ENCODE measurements at regions not wholly inside any gene's neighbourhood (a gene's known extent, or its start where the extent isn't known, plus 50 kb on each side); places are given as distances from the start of the nearest gene placed in this dataset.
"Not testable (repeated sequence)": the region's sequence is repeated elsewhere in the genome, so short reads cannot be mapped to it uniquely, and the experiment has no call there.

- CTCF ChIA-PET = no interaction called here
- POLR2A ChIA-PET = no interaction called here
Measured at GRCh38 chr10:64419461-64419860, 898.3 kb downstream of the REEP3 start.

GRCh38 chr10:64426745-64427144 lies 905.5 kb downstream of the REEP3 start:
- ChIA-PET POLR2A (no interaction called here), CTCF (no interaction called here)

DNA sequence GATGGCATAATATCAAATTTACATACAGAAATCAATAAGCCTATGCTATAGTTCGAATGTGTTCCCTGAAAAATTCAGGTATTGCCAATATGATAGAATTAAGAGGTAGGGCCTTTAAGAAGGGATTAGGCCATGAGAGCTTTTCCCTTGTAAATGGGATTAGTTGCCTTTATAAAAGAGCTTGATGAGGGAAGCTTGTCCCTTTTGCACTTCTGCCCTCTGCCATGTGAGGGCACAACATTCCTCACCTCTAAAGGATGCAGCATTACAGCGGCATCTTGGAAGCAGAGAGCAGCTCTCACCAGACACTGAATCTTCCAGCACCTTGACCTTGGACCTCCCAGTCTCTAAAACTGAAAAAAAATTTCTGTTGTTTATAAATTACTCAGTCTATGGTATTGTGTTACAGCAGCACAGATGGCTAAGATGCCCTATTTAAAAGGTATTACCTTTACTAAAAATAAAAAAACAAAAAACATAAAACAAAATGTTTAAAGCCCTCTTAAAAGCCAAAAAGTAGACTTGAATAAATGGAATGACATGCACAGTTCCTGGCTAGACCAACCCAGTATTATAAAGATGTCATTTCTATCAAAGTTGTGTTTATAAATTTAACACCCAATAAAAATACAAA lies 909.6 kb downstream of the REEP3 start:
- ChIA-PET CTCF (no interaction called here), POLR2A (no interaction called here)

DNA sequence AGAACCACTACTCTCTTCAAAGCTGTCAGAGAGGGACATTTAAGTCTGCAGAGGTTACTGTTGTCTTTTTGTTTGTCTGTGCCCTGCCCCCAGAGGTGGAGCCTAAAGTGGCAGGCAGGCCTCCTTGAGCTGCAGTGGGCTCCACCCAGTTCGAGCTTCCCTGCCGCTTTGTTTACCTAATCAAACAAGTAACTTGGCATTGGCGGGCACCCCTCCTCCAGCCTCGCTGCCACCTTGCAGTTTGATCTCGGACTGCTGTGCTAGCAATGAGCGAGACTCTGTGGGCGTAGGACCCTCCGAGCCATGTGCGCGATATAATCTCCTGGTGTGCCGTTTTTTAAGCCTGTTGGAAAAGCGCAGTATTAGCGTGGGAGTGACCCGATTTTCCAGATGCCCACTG lies 920.7 kb downstream of the REEP3 start:
- POLR2A ChIA-PET, CTCF ChIA-PET: not testable (repeated sequence)

DNA sequence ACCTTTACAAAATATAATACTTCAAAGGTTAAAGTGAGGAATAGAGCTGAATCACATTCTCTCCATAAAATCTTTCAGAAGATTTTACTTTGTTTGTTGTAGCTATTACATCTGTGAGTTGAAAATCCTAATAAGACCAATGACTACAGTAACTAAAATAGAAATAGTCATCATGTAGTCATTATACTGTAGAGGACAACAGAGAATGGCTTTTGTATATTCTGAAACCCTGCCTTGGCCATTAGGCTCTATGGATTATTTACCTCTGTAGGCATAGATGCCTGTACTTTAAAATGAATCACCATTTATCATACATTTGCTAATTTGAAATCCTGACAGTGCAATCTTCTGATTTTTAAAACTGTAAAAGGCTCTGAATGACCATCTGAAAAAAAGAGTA lies 923.0 kb downstream of the REEP3 start:
- ChIA-PET CTCF (no interaction called here), POLR2A (no interaction called here)

GRCh38 chr10:64444564-64444963 lies 923.4 kb downstream of the REEP3 start:
- CTCF ChIA-PET = no interaction called here

GRCh38 chr10:64449603-64450002 lies 928.4 kb downstream of the REEP3 start:
- ChIA-PET CTCF (no interaction called here), POLR2A (no interaction called here)

More at GRCh38 chr10:64444564-64444963, 923.4 kb downstream of the REEP3 start:
- POLR2A ChIA-PET = no interaction called here

DNA sequence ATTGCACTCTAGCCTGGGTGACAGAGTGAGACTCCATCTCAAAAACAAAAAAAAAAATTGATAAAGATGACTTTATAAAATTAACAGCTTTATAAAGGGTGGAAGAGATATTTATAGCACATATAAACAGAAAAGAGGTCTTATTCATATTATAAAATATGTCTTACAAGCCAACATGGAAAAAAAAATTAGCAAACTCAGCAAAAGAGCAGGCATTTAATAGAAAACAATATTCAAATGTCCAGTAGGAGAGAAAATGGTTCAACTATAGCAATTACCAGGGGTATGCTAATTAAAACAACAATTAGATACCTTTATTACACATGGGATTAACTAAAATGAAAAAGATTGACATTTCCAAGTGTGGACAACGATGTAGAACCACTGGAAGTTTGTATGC lies 929.1 kb downstream of the REEP3 start:
- ChIA-PET CTCF (no interaction called here), POLR2A (no interaction called here)

- ChIA-PET CTCF (no interaction called here), POLR2A (no interaction called here)
Measured at GRCh38 chr10:64454962-64455361, 933.8 kb downstream of the REEP3 start.

GRCh38 chr10:64458306-64458705 lies 937.1 kb downstream of the REEP3 start:
- ChIA-PET CTCF (no interaction called here), POLR2A (no interaction called here)

DNA sequence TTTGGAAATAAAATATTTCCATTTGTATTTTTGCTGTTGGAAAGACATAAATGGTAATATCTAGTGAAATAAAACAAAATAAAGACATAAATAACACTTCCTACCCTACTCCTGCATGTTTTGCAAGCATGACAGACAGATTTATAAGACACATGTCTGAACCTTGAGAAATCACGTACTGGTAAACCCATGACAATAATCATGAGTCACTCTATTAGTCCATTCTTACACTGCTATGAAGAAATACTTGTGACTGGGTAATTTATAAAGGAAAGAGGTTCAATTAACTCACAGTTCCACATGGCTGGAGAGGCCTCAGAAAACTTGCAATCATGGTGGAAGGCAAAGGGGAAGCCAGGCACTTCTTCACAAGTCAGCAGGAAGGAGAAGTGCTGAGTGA lies 942.2 kb downstream of the REEP3 start:
- ChIA-PET CTCF (no interaction called here), POLR2A (no interaction called here)

GRCh38 chr10:64465653-64466052 lies 944.5 kb downstream of the REEP3 start:
- ChIA-PET CTCF (no interaction called here), POLR2A (no interaction called here)

GRCh38 chr10:64468219-64468618 lies 947.0 kb downstream of the REEP3 start:
- CTCF ChIA-PET = no interaction called here
- POLR2A ChIA-PET = no interaction called here

DNA sequence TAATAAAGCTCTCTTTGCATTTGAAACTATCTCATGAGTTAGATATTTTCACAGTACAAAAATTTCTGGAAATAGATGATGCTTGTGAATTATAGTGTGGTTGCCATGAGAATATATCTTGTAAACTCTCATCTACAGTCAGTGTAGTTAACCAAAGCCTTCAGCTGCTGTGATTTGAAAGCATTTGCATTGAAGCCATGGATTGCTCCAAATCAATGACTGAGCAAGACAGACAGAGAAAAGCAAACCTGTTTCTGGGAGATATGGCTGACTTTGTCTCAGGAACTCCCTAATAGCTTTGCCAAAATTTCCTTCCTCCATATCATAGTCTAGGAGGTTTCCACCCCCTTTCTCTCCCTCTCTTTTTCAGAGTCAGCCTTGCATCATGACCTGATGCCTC lies 955.3 kb downstream of the REEP3 start:
- CTCF ChIA-PET = no interaction called here
- POLR2A ChIA-PET = no interaction called here

- POLR2A ChIA-PET = no interaction called here
- CTCF ChIA-PET = no interaction called here
Measured at GRCh38 chr10:64477791-64478190, 956.6 kb downstream of the REEP3 start.

DNA sequence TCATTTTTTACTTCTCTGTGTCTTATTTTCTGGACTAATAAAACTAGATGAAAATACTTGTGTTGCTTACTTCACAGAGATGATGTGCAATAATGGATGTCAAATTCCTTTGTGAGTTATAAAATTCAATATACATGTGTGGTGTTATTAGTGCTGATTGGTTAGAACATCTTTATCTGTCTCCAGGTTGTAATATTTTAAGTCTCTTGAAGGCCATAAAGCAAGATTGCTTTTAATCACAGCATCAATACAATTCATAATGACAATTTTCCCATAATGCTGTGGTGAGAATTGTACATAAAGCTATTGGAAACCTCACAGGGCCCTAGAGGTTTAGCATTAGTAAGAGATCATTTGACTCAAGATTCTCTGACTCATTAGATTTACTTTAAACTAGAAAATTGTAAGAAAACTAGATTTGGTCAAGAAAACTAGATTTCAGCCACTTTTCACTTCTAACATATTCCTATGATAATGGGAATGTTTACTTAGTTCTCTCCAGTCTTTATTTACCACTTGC lies 963.7 kb downstream of the REEP3 start:
- POLR2A ChIA-PET = no interaction called here
- CTCF ChIA-PET = no interaction called here

- ChIA-PET POLR2A (no interaction called here), CTCF (no interaction called here)
Measured at GRCh38 chr10:64486149-64486548, 964.9 kb downstream of the REEP3 start.

DNA sequence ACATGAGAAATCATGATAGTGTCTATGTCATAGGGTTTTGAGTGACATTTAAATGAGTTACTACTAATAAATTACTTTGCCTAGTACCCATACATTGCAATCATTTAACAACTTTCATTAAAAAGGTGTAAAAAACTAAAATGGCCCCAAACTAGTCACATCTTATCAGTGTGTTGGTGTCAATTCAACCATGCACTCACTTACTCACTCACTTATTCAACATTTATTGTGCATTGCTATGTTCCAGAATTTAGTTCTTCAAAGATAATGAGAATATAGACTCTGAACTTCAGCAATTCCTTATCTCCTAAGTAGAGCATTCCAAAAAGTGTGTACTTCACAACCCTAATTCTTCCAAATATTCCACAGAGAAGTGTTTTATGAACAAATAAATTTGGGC lies 965.7 kb downstream of the REEP3 start:
- CTCF ChIA-PET = no interaction called here
- POLR2A ChIA-PET = no interaction called here

GRCh38 chr10:64494901-64495300 lies 973.7 kb downstream of the REEP3 start:
- CTCF ChIA-PET = no interaction called here
- POLR2A ChIA-PET = no interaction called here

- CTCF ChIA-PET = no interaction called here
- POLR2A ChIA-PET = no interaction called here
Measured at GRCh38 chr10:64497306-64497705, 976.1 kb downstream of the REEP3 start.

DNA sequence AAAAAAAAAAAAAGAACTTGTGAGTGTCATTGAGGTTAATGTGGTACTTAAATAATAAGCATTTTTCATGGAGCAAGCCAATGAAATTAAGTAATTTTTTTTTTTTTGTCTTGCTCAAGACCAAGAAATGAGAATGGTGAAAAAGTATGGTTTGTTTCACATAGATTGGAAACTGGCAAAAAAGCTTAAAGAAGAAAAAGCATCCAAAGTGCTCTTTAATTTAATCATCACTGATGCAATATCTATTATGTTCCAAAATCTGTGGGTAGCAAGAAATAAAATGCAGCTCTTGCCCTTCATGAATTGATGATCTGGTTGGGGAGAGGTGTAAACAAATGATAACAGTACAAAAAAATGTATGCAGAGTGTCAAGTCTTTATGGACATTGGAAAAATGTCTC lies 980.6 kb downstream of the REEP3 start:
- CTCF ChIA-PET = no interaction called here
- POLR2A ChIA-PET = no interaction called here

- POLR2A ChIA-PET = no interaction called here
- CTCF ChIA-PET = no interaction called here
Measured at GRCh38 chr10:64502936-64503335, 981.7 kb downstream of the REEP3 start.

DNA sequence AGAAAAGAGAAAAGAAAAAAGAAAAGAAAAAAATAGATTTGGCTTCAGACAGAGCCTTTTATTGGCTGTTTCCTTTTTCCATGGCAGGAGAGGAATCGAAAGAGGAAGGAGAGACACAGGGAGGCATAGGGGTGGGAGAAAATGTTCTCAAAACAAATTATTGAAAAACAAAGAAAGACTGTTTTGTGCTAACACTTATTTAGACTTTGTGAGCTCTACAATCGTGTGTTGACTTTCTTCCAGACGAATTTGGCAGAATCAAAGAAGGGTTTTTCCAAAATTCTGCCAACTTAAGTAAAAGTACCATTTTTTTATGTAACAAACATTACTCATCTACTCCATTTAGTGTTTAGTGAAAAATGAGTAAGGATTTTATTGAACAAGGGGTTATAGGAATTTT lies 982.2 kb downstream of the REEP3 start:
- CTCF ChIA-PET = no interaction called here
- POLR2A ChIA-PET = no interaction called here
